Middle frontal gyrus (tissue), 1 donor: ENCODE measurements at regions not wholly inside any gene's neighbourhood (a gene's known extent, or its start where the extent isn't known, plus 50 kb on each side); places are given as distances from the start of the nearest gene placed in this dataset.

Experiments
- DNase-seq: peaks from one replicate; pipeline ENCODE4 v3.0.0-alpha.2; 2015; ENCODE audit warnings: low spot score; ENCODE audit errors: extremely low spot score

GRCh38 chr1:163799190-163799805 is 477.5 kb downstream of the NUF2 start:
- DNase-seq = no peak

GRCh38 chr1:163807331-163808049 is 485.7 kb downstream of the NUF2 start:
- no peak for DNase-seq

- no peak for DNase-seq
Measured at GRCh38 chr1:163813251-163813650, 491.5 kb downstream of the NUF2 start.

- DNase-seq = no peak
Measured at GRCh38 chr1:163820226-163820625, 498.5 kb downstream of the NUF2 start.

- DNase-seq = no peak
Measured at GRCh38 chr1:163820766-163821165, 499.0 kb downstream of the NUF2 start.

- DNase-seq = no peak
Measured at GRCh38 chr1:163821679-163822078, 499.9 kb downstream of the NUF2 start.

GRCh38 chr1:163823017-163823416 is 501.3 kb downstream of the NUF2 start:
- DNase-seq = no peak

GRCh38 chr1:163824006-163824405 is 502.3 kb downstream of the NUF2 start:
- no peak for DNase-seq

- DNase-seq = no peak
Measured at GRCh38 chr1:163824490-163824889, 502.7 kb downstream of the NUF2 start.

- DNase-seq = no peak
Measured at GRCh38 chr1:163826500-163826899, 504.7 kb downstream of the NUF2 start.

GRCh38 chr1:163834778-163835177 is 513.0 kb downstream of the NUF2 start:
- DNase-seq = no peak

GRCh38 chr1:163836481-163836880 is 514.7 kb downstream of the NUF2 start:
- DNase-seq = no peak

GRCh38 chr1:163837206-163837605 is 515.5 kb downstream of the NUF2 start:
- DNase-seq = no peak

GRCh38 chr1:163842571-163842970 is 520.8 kb downstream of the NUF2 start:
- no peak for DNase-seq

GRCh38 chr1:163844459-163844858 is 522.7 kb downstream of the NUF2 start:
- no peak for DNase-seq

- no peak for DNase-seq
Measured at GRCh38 chr1:163845279-163845678, 523.5 kb downstream of the NUF2 start.

GRCh38 chr1:163863731-163864130 is 542.0 kb downstream of the NUF2 start:
- DNase-seq = no peak

- no peak for DNase-seq
Measured at GRCh38 chr1:163864207-163864606, 542.5 kb downstream of the NUF2 start.

GRCh38 chr1:163866564-163866963 is 544.8 kb downstream of the NUF2 start:
- no peak for DNase-seq

GRCh38 chr1:163870666-163871065 is 548.9 kb downstream of the NUF2 start:
- no peak for DNase-seq

- no peak for DNase-seq
Measured at GRCh38 chr1:163872067-163872466, 550.3 kb downstream of the NUF2 start.

GRCh38 chr1:163874070-163874469 is 552.3 kb downstream of the NUF2 start:
- DNase-seq = no peak
